BLaER1 (cell line): ENCODE measurements at regions not wholly inside any gene's neighbourhood (a gene's known extent, or its start where the extent isn't known, plus 50 kb on each side); places are given as distances from the start of the nearest gene placed in this dataset.
"Not testable (repeated sequence)": the region's sequence is repeated elsewhere in the genome, so short reads cannot be mapped to it uniquely, and the experiment has no call there.

Experiments used
- H3K27ac ChIP-seq: shearing (Covaris generic); formaldehyde crosslinking; 2 replicates; pipeline ENCODE4 v1.8.1; 2022
- H3K27me3 ChIP-seq: shearing (Covaris generic); formaldehyde crosslinking; 2 replicates; pipeline ENCODE4 v1.8.1; 2022
- H3K36me3 ChIP-seq: shearing (Covaris generic); formaldehyde crosslinking; 2 replicates; pipeline ENCODE4 v1.8.1; 2022
- H3K4me1 ChIP-seq: shearing (Covaris generic); formaldehyde crosslinking; 2 replicates; pipeline ENCODE4 v1.8.1; 2022
- H3K4me2 ChIP-seq: shearing (Covaris generic); formaldehyde crosslinking; 2 replicates; pipeline ENCODE4 v1.8.1; 2022
- H3K4me3 ChIP-seq: shearing (Covaris generic); formaldehyde crosslinking; 2 replicates; pipeline ENCODE4 v1.8.1; 2022
- H3K9ac ChIP-seq: shearing (Covaris generic); formaldehyde crosslinking; 2 replicates; pipeline ENCODE4 v1.8.1; 2022
- H3K9me3 ChIP-seq: shearing (Covaris generic); formaldehyde crosslinking; 2 replicates; pipeline ENCODE4 v1.8.1; 2022
- H4K20me1 ChIP-seq: shearing (Covaris generic); formaldehyde crosslinking; 2 replicates; pipeline ENCODE4 v1.8.1; 2022
- Cebpa-rat ChIP-seq: shearing (Covaris generic); IDR thresholded peaks from 2 replicates; pipeline ENCODE4 v1.8.1; 2022

DNA sequence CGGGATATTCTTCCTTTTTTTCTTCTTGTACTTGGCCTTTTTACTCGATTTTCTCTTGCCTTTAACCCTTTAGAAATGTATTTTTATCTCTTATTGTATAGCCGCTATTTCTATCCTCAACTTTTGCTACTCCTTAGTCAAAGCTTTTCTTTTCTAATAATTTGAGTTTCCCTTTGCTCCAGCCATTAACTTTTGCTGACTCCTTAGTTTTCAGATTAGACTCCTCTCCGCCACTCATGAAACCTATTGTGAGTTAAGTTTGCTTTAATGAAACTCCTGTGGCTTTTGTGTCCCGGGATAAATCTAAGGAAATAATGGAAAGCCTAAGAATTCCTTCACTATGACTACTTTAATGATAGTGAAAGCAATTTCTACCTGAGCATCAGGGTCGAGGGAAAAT lies 590.3 kb upstream of the CITED2 start:
- no peaks in the 10 kb centered on the region for H3K36me3 ChIP-seq
- no peak for TF ChIP-seq Cebpa-rat
- no peak overlapping the region for H3K4me3 ChIP-seq

DNA sequence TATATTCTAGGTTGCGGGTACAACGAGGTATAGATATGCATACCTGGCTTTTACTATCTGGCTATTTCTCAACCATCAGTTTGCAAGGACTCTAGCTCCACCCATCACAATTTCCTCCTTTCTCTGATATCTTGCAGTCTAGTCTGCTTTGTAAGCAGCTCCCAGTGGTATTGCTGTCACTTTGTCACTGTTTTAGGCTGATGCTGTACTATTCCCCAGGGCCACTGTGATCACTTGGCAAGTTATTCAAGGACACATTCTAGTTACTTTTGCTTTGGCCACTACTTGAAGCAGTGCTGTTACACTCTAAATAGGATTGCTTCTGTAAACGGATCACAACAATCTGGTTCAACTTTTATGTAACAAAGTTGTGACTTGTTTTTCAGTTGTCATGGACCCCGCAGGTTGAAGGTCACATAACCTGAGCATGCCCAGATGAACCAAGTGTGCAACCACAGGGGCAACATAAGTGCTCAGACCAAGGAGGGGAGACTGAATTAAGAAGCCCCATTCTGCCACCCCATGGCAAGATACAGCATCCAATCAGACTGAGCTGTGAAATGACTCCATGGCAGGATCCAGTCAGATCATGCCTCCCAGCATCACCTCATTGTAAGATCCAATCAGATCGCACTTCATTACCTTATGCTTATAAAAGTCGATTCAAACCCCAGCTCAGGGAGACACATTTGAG lies 588.4 kb upstream of the CITED2 start:
- H3K9ac ChIP-seq = no peak overlapping the region
- H3K4me1 ChIP-seq = peaks cover 6% of the 10 kb centered on the region
- no peak overlapping the region for H3K27ac ChIP-seq
- H3K27me3 ChIP-seq = no peaks in the 10 kb centered on the region
- TF ChIP-seq Cebpa-rat = no peak
- peak overlapping the region; percentile 9; the same call in 1 of the 2 replicates for H3K4me2 ChIP-seq
- H3K9me3 ChIP-seq = no peaks in the 10 kb centered on the region
- no peaks in the 10 kb centered on the region for H4K20me1 ChIP-seq
- no peak overlapping the region for H3K4me3 ChIP-seq
- H3K36me3 ChIP-seq = no peaks in the 10 kb centered on the region

More for the DNA sequence above, 590.3 kb upstream of the CITED2 start:
- Histone ChIP-seq H3K27ac (no peak overlapping the region), H3K9ac (no peak overlapping the region), H4K20me1 (no peaks in the 10 kb centered on the region), H3K27me3 (no peaks in the 10 kb centered on the region), H3K4me1 (peaks cover 6% of the 10 kb centered on the region), H3K4me2 (no peak overlapping the region), H3K9me3 (no peaks in the 10 kb centered on the region)

DNA sequence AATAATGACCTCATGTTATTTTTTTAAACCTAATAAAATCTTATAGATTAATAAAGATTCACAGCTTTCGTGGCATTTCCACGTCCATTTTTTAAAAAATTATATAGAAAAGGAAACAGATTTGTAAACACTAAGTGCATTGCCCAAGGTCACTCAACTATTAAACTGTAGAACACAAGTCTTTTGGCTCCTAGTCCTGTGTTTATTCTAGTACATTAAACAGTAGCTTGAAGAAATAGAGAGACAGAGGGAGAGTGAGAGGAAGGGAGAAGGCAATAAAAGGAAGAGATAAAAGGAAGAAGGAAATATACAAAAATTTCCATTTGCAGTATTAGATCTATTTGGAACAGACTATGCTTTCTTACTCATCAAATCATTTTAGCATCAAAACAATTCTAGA lies 586.7 kb upstream of the CITED2 start:
- H4K20me1 ChIP-seq = no peaks in the 10 kb centered on the region
- H3K9me3 ChIP-seq = no peaks in the 10 kb centered on the region
- H3K27ac ChIP-seq = no peak overlapping the region
- TF ChIP-seq Cebpa-rat = no peak
- H3K4me1 ChIP-seq = peaks cover 6% of the 10 kb centered on the region
- no peak overlapping the region for H3K4me3 ChIP-seq
- no peaks in the 10 kb centered on the region for H3K36me3 ChIP-seq
- no peaks in the 10 kb centered on the region for H3K27me3 ChIP-seq
- no peak overlapping the region for H3K9ac ChIP-seq
- no peak overlapping the region for H3K4me2 ChIP-seq

DNA sequence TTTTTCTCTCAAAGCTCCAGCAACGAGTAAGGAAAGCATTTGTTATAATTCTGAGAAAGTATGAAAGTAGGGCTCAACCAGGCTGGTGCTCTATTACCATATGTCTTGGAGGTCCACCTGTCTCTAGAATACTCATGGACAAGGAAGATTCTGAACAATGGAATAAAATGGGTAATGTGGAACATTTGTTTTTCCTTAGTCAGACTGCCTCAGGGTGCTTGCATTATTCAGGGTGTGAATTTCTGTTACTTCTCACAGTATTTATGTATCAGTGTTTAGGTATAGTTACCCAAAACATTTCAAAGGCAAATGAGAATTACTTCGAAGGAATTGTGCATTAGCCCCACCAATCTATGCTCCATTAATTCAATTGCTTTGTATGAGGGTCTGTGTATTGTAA lies 586.2 kb upstream of the CITED2 start:
- H3K4me3 ChIP-seq = no peak overlapping the region
- H3K4me1 ChIP-seq = peaks cover 6% of the 10 kb centered on the region
- H3K27ac ChIP-seq = no peak overlapping the region
- H3K4me2 ChIP-seq = no peak overlapping the region
- no peaks in the 10 kb centered on the region for H3K9me3 ChIP-seq
- no peak overlapping the region for H3K9ac ChIP-seq
- no peaks in the 10 kb centered on the region for H4K20me1 ChIP-seq
- no peak for TF ChIP-seq Cebpa-rat
- no peaks in the 10 kb centered on the region for H3K27me3 ChIP-seq
- H3K36me3 ChIP-seq = no peaks in the 10 kb centered on the region

- no peak for TF ChIP-seq Cebpa-rat
- Histone ChIP-seq H3K4me3 (no peak overlapping the region), H3K4me1 (no peaks in the 10 kb centered on the region), H3K9ac (no peak overlapping the region), H3K9me3 (no peaks in the 10 kb centered on the region), H3K27ac (no peak overlapping the region), H3K36me3 (no peaks in the 10 kb centered on the region), H3K27me3 (no peaks in the 10 kb centered on the region), H4K20me1 (no peaks in the 10 kb centered on the region), H3K4me2 (no peak overlapping the region)
Observed at GRCh38 chr6:139955366-139956155, 581.1 kb upstream of the CITED2 start.

GRCh38 chr6:139954463-139955071 lies 580.1 kb upstream of the CITED2 start:
- Histone ChIP-seq H3K4me3 (no peak overlapping the region), H3K36me3 (no peaks in the 10 kb centered on the region), H3K9me3 (no peaks in the 10 kb centered on the region), H4K20me1 (no peaks in the 10 kb centered on the region), H3K27ac (no peak overlapping the region), H3K4me2 (no peak overlapping the region), H3K27me3 (no peaks in the 10 kb centered on the region), H3K9ac (no peak overlapping the region), H3K4me1 (no peaks in the 10 kb centered on the region)
- TF ChIP-seq Cebpa-rat = no peak

- not testable (repeated sequence) for H3K27me3 ChIP-seq, H3K27ac ChIP-seq
Observed at GRCh38 chr6:139953780-139954179, 579.3 kb upstream of the CITED2 start.

DNA sequence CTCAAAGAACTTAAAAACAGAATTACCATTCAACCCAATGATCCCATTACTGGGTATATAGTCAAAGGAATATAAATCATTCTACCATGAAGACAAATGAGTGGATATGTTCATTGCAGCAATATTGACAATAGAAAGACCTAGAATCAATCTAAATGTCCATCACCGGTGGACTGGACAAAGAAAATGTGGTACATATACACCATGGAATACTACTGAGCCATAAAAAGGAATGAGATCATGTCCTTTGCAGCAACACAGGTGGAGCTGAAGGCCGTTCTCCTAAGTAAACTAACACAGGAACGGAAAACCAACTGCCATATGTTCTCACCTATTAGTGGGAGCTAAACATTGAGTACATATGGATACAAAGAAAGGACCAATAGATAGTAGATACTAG lies 576.7 kb upstream of the CITED2 start:
- Histone ChIP-seq H3K27me3 (no peaks in the 10 kb centered on the region), H3K4me1 (no peaks in the 10 kb centered on the region), H3K27ac (no peak overlapping the region), H4K20me1 (no peaks in the 10 kb centered on the region), H3K4me2 (no peak overlapping the region), H3K9me3 (no peaks in the 10 kb centered on the region), H3K36me3 (no peaks in the 10 kb centered on the region), H3K9ac (no peak overlapping the region), H3K4me3 (no peak overlapping the region)
- TF ChIP-seq Cebpa-rat = no peak

More at GRCh38 chr6:139953780-139954179, 579.3 kb upstream of the CITED2 start:
- not testable (repeated sequence) for H3K4me1 ChIP-seq, H3K9ac ChIP-seq, H3K9me3 ChIP-seq, H3K4me3 ChIP-seq, H3K36me3 ChIP-seq, H4K20me1 ChIP-seq, H3K4me2 ChIP-seq

DNA sequence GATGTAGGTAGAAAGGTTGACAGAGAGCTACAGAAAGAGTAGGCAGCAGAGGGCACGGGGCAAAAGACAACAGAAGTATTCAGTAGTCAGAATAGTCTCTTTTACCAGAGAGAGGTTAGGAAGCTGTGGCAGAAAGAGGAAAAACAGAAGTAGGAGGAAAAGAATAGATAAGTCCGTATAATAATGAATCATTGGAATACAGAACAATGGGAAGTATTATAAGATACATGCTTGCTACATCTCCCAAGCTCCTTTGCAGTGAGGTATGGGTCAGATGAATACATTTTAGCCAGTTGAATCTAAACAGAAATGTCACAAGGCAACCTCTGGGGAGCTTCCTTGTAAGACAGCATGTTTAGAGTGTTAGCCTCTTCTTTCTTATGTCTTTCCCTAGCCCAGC lies 570.5 kb upstream of the CITED2 start:
- TF ChIP-seq Cebpa-rat = no peak
- Histone ChIP-seq H3K4me3 (no peak overlapping the region), H3K27ac (no peak overlapping the region), H3K9ac (no peak overlapping the region), H3K27me3 (no peaks in the 10 kb centered on the region), H3K36me3 (no peaks in the 10 kb centered on the region), H3K4me1 (no peaks in the 10 kb centered on the region), H3K9me3 (no peaks in the 10 kb centered on the region), H4K20me1 (no peaks in the 10 kb centered on the region), H3K4me2 (no peak overlapping the region)

DNA sequence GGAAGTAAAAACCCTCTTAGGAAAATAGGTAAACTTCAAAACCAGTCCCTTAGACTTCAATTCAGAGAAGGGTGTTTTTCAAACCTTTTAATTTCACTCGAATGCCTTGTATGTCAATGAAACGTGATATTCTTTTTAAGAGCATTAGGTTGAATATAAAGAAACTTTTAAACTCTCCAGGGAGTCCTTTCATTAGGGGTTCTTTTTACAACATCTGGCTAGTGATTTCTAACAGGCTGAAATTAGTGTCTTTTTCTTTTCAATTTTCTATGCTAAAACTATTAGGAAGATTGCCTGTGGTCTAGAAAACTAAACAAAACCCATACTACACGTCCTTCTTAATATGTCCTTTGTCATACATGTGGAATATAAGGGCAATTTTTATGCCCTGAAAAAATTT lies 569.7 kb upstream of the CITED2 start:
- no peak overlapping the region for H3K9ac ChIP-seq
- no peak overlapping the region for H3K4me2 ChIP-seq
- no peak overlapping the region for H3K27ac ChIP-seq
- no peaks in the 10 kb centered on the region for H4K20me1 ChIP-seq
- no peaks in the 10 kb centered on the region for H3K9me3 ChIP-seq
- H3K27me3 ChIP-seq = no peaks in the 10 kb centered on the region
- TF ChIP-seq Cebpa-rat = no peak
- H3K36me3 ChIP-seq = no peaks in the 10 kb centered on the region
- H3K4me1 ChIP-seq = no peaks in the 10 kb centered on the region
- no peak overlapping the region for H3K4me3 ChIP-seq
